ENCODE measurements at regions not wholly inside any gene's neighbourhood (a gene's known extent, or its start where the extent isn't known, plus 50 kb on each side); places are given as distances from the start of the nearest gene placed in this dataset.

GRCh38 chr3:107130089-107130700 lies 247.0 kb upstream of the CCDC54 start:
- no peaks in the 10 kb centered on the region for H3K4me1 ChIP-seq
- DNase-seq = no peak
- intact Hi-C loops (cut with DNase I; ENCODE audit: low total_unique reads) = no loop called here
- no peaks in the 10 kb centered on the region for H3K36me3 ChIP-seq
- H3K27ac ChIP-seq = no peak overlapping the region
- TF ChIP-seq, protein P1, sequence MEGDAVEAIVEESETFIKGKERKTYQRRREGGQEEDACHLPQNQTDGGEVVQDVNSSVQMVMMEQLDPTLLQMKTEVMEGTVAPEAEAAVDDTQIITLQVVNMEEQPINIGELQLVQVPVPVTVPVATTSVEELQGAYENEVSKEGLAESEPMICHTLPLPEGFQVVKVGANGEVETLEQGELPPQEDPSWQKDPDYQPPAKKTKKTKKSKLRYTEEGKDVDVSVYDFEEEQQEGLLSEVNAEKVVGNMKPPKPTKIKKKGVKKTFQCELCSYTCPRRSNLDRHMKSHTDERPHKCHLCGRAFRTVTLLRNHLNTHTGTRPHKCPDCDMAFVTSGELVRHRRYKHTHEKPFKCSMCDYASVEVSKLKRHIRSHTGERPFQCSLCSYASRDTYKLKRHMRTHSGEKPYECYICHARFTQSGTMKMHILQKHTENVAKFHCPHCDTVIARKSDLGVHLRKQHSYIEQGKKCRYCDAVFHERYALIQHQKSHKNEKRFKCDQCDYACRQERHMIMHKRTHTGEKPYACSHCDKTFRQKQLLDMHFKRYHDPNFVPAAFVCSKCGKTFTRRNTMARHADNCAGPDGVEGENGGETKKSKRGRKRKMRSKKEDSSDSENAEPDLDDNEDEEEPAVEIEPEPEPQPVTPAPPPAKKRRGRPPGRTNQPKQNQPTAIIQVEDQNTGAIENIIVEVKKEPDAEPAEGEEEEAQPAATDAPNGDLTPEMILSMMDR (IDR thresholded peaks at IDR 0.05) = no peak
- no peaks in the 10 kb centered on the region for H3K9me3 ChIP-seq
- H3K4me3 ChIP-seq = no peak overlapping the region
- H3K27me3 ChIP-seq = no peaks in the 10 kb centered on the region

DNA sequence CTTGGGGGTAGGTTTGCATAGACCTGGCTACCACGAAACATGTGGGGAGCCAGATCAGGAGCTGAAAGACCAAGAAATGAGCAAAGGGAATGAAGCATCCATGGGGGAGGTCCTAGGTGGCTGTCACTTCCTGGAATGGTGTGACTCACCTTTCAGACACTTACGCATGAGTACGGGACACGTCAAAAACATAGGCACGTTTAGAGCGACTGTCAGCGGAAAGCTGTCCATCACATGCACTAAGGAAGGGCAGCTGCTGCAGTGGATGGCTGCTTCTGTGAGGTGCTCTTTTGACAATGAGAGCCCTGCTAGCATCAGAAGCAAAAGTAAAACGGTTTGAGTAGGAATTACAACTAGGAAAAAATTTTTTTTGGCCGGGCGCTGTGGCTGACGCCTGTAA lies 244.6 kb upstream of the CCDC54 start:
- H3K36me3 ChIP-seq = no peaks in the 10 kb centered on the region
- no peaks in the 10 kb centered on the region for H3K9me3 ChIP-seq
- intact Hi-C loops (cut with DNase I; ENCODE audit: low total_unique reads) = no loop called here
- H3K27ac ChIP-seq = no peak overlapping the region
- no peak overlapping the region for H3K4me3 ChIP-seq
- no peak for DNase-seq
- no peaks in the 10 kb centered on the region for H3K27me3 ChIP-seq
- TF ChIP-seq, protein P1 (IDR thresholded peaks at IDR 0.05) = no peak
- H3K4me1 ChIP-seq = no peaks in the 10 kb centered on the region

DNA sequence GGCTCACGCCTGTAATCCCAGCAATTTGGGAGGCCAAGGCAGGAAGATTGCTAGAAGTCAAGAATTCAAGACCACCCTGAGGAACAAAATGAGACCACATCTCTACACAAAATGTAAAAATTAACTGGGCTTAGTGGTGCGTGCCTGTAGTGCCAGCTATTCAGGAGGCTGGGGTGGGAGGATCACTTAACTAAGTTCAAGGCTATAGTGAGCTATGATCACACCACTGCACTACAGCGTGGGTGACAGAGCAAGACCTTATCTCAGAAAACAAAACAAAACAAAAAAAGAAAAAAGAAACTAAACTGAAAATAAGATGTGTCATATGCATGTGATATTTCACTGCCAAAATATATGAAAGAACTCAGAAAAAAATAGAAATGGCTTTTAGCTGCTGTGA lies 243.3 kb upstream of the CCDC54 start:
- no peak overlapping the region for H3K27ac ChIP-seq
- no peak overlapping the region for H3K4me3 ChIP-seq
- no peaks in the 10 kb centered on the region for H3K4me1 ChIP-seq
- no peaks in the 10 kb centered on the region for H3K36me3 ChIP-seq
- no peak for DNase-seq
- TF ChIP-seq, protein P1 (IDR thresholded peaks at IDR 0.05) = no peak
- intact Hi-C loops (cut with DNase I; ENCODE audit: low total_unique reads) = no loop called here
- no peaks in the 10 kb centered on the region for H3K27me3 ChIP-seq
- H3K9me3 ChIP-seq = no peaks in the 10 kb centered on the region

- intact Hi-C loops (cut with DNase I; ENCODE audit: low total_unique reads) = no loop called here
- no peaks in the 10 kb centered on the region for H3K36me3 ChIP-seq
- H3K27ac ChIP-seq = no peak overlapping the region
- H3K9me3 ChIP-seq = no peaks in the 10 kb centered on the region
- no peak for DNase-seq
- H3K4me3 ChIP-seq = no peak overlapping the region
- no peaks in the 10 kb centered on the region for H3K27me3 ChIP-seq
- TF ChIP-seq, protein P1 (IDR thresholded peaks at IDR 0.05) = no peak
- H3K4me1 ChIP-seq = peaks cover 0 to 4% (median 0%) of the 10 kb centered on the region in 4 donors
These were observed 235.1 kb upstream of the CCDC54 start for GRCh38 chr3:107142171-107142570.

- Histone ChIP-seq H3K4me3 (no peak overlapping the region), H3K9me3 (no peaks in the 10 kb centered on the region), H3K27ac (no peak overlapping the region), H3K4me1 (peaks cover 0 to 4% (median 0%) of the 10 kb centered on the region in 4 donors), H3K27me3 (no peaks in the 10 kb centered on the region), H3K36me3 (no peaks in the 10 kb centered on the region)
- DNase-seq = no peak
- TF ChIP-seq, protein P1 (IDR thresholded peaks at IDR 0.05) = no peak
- intact Hi-C loops (cut with DNase I; ENCODE audit: low total_unique reads) = no loop called here
These were observed 234.3 kb upstream of the CCDC54 start for GRCh38 chr3:107142786-107143575.

Data from tibial artery (tissue), 4 donors.